ENCODE measurements at regions not wholly inside any gene's neighbourhood (a gene's known extent, or its start where the extent isn't known, plus 50 kb on each side); places are given as distances from the start of the nearest gene placed in this dataset.

GRCh38 chr2:116949249-116949648, 865.2 kb upstream of the DDX18 start:
- TF ChIP-seq CTCF (IDR thresholded peaks at IDR 0.05; ENCODE audit: low read length): no peak
- no peak for TF ChIP-seq EZH2 (IDR thresholded peaks at IDR 0.05; ENCODE audit: borderline replicate concordance, low read length)
